Progenitor cell of endocrine pancreas (in vitro differentiated cells): ENCODE measurements at regions not wholly inside any gene's neighbourhood (a gene's known extent, or its start where the extent isn't known, plus 50 kb on each side); places are given as distances from the start of the nearest gene placed in this dataset.

Experiments
- DNase-seq: peaks from one replicate; pipeline ENCODE4 v3.0.0; 2021; ENCODE audit warnings: low spot score; ENCODE audit not compliant: unreplicated experiment
- H3K27ac Mint-ChIP-seq: 2 replicates; pipeline ENCODE4 v1.8.0; 2021; ENCODE audit warnings: mild to moderate bottlenecking, moderate library complexity, mixed read lengths
- H3K27me3 Mint-ChIP-seq: 2 replicates; pipeline ENCODE4 v1.8.0; 2021; ENCODE audit warnings: mixed read lengths
- H3K36me3 Mint-ChIP-seq: 2 replicates; pipeline ENCODE4 v1.8.0; 2022; ENCODE audit warnings: mixed read lengths; ENCODE audit not compliant: insufficient read depth
- H3K4me1 Mint-ChIP-seq: 2 replicates; pipeline ENCODE4 v1.8.0; 2021; ENCODE audit warnings: low read depth, mixed read lengths
- H3K4me3 Mint-ChIP-seq: 2 replicates; pipeline ENCODE4 v1.8.0; 2021; ENCODE audit warnings: low read depth, mild to moderate bottlenecking, moderate library complexity, mixed read lengths
- H3K9me3 Mint-ChIP-seq: 2 replicates; pipeline ENCODE4 v1.8.0; 2021; ENCODE audit warnings: low read depth, mixed read lengths
- TF ChIP-seq, protein P1 (sequence below): fragments of 200-600 bp; sonication (generic); IDR thresholded peaks from one replicate; pipeline ENCODE4 v1.5.0; 2021; ENCODE audit warnings: antibody characterized with exemption, mild to moderate bottlenecking; ENCODE audit not compliant: unreplicated experiment

DNA sequence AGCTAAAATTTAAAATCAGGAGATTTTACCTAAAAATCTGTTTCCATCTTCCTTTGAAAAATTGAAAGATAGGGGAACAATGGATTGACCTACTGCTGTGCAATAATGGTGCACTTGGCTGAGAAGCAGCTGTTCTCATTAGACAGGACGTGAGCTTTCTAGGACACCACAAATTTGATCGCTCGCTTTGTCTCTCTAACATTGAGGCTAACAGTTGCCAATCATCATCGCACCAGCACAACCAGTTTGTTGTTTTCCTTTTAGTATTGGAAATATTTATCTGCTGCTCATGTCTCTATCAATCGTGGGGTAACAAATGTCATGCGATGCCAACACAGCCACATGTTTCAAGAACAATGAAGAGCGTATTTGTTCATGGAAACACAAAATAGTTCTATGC is 228.8 kb upstream of the P2RY1 start:
- H3K4me3 Mint-ChIP-seq: no peak overlapping the region
- TF ChIP-seq, protein P1, sequence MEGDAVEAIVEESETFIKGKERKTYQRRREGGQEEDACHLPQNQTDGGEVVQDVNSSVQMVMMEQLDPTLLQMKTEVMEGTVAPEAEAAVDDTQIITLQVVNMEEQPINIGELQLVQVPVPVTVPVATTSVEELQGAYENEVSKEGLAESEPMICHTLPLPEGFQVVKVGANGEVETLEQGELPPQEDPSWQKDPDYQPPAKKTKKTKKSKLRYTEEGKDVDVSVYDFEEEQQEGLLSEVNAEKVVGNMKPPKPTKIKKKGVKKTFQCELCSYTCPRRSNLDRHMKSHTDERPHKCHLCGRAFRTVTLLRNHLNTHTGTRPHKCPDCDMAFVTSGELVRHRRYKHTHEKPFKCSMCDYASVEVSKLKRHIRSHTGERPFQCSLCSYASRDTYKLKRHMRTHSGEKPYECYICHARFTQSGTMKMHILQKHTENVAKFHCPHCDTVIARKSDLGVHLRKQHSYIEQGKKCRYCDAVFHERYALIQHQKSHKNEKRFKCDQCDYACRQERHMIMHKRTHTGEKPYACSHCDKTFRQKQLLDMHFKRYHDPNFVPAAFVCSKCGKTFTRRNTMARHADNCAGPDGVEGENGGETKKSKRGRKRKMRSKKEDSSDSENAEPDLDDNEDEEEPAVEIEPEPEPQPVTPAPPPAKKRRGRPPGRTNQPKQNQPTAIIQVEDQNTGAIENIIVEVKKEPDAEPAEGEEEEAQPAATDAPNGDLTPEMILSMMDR: no peak
- no peak for DNase-seq
- no peak overlapping the region for H3K27ac Mint-ChIP-seq
- H3K9me3 Mint-ChIP-seq: peaks cover 4% of the 10 kb centered on the region
- H3K4me1 Mint-ChIP-seq: peaks cover 7% of the 10 kb centered on the region
- no peaks in the 10 kb centered on the region for H3K36me3 Mint-ChIP-seq
- no peaks in the 10 kb centered on the region for H3K27me3 Mint-ChIP-seq

DNA sequence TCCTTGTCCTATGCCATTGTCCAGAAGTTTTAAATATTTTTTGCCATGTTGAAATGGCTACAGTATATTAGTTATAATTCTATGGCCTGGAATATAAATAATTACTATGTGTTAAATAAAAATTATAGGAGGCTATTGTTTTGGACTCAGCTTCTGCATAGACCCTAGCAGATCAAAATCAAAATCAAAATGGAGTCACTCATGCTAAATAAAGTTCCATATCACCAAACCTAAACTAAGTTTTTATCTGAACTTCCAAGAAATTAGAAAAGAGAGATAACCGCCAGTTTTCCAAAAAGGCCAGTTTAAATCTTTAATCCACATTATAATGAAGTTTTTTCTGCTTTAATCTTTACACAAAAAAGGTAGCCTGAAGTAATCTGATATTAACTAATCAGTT is 227.8 kb upstream of the P2RY1 start:
- Mint-ChIP-seq H3K27me3 (no peaks in the 10 kb centered on the region), H3K9me3 (peaks cover 4% of the 10 kb centered on the region), H3K36me3 (no peaks in the 10 kb centered on the region), H3K27ac (no peak overlapping the region), H3K4me1 (peaks cover 7% of the 10 kb centered on the region), H3K4me3 (no peak overlapping the region)
- TF ChIP-seq, protein P1: no peak
- DNase-seq: no peak

DNA sequence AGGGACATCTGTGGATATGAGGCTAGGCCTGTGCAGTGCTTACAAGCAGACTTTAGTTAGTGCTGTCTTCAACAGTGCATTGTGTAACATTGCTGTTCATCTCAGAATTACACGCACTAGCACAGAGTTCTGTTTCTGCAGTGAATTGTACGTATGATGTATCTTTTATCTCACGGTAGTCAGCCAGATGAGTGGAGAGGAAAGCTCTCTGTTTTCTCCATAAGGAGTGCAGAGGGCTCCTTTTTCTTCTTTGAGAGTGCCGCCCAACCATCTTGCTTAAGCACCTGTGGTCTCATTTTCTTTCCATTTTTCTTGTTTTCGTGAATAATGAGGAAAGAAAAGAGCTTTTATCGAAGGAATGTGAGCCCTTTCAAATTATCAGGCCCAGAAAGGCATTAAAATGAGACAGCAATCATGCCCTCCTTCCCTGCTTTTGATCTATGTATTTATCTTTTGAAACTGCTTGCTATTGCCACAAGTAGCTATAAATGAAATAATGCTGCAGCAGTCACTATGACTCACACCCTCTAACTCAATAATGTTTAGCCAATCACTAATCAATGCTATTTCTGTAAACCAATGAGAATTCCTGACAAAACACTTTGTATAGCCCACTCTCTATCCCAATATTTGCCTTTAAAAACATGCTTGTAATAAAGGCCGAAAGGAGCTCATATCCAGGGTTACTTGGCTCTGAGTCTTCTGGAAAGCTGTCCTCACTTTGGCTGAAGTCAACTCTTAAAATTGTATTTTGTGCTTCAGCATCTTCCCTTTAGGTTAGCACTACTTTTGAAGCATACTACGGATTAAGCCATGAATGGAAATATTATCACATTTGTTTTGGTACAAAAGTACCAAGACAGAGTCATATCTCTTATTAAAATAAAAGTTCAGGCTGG is 226.0 kb upstream of the P2RY1 start:
- peaks cover 4% of the 10 kb centered on the region for H3K9me3 Mint-ChIP-seq
- H3K27ac Mint-ChIP-seq: peak overlapping the region; percentile 17
- H3K4me3 Mint-ChIP-seq: no peak overlapping the region
- H3K36me3 Mint-ChIP-seq: no peaks in the 10 kb centered on the region
- DNase-seq: no peak
- peaks cover 7% of the 10 kb centered on the region for H3K4me1 Mint-ChIP-seq
- TF ChIP-seq, protein P1: no peak
- no peaks in the 10 kb centered on the region for H3K27me3 Mint-ChIP-seq

DNA sequence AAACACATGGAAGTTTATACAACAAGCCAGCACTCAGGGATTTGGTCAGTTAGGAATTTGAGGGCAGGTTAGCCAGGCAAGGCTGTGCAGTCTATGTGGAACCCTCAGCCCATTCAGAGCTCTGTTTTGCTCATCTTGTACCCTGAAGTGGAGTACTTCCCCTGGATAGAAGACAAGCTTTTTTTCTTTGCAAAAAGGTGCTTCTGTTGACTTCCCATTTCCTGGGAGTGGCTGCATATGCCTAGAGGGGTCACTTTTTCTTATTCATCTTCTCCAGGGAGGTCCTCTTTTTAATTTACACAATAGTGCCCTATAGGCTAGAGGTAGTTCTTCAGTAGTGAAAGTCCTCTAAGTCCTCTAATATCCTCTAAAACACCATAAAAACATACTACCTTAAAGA is 225.0 kb upstream of the P2RY1 start:
- H3K27ac Mint-ChIP-seq: no peak overlapping the region

DNA sequence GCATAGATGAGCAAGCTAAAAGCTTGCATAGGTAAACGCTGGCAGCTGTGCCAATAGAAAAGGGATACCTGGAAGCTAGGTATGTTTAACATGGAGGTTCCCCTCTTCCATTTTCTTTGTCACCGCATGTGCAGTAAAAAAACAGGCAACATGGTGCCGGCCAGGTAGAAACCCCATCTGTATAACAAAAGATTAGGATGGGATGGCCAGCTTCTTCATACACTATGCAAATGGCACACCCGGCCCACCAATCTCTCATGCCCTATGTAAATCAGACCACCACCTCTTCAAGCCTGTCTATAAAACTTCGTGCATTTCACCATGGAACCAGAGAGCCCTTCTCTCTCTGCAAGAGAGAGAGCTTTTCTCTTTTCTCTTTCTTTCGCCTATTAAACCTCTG is 224.3 kb upstream of the P2RY1 start:
- no peaks in the 10 kb centered on the region for H3K36me3 Mint-ChIP-seq
- H3K9me3 Mint-ChIP-seq: no peaks in the 10 kb centered on the region
- H3K27ac Mint-ChIP-seq: no peak overlapping the region
- no peaks in the 10 kb centered on the region for H3K27me3 Mint-ChIP-seq
- TF ChIP-seq, protein P1: no peak
- DNase-seq: no peak
- peaks cover 7% of the 10 kb centered on the region for H3K4me1 Mint-ChIP-seq
- H3K4me3 Mint-ChIP-seq: no peak overlapping the region

More for the DNA sequence above, 225.0 kb upstream of the P2RY1 start:
- Mint-ChIP-seq H3K9me3 (peaks cover under 1% of the 10 kb centered on the region), H3K4me3 (no peak overlapping the region), H3K27me3 (no peaks in the 10 kb centered on the region), H3K4me1 (peaks cover 7% of the 10 kb centered on the region), H3K36me3 (no peaks in the 10 kb centered on the region)
- TF ChIP-seq, protein P1: no peak
- no peak for DNase-seq
